Neural cell (in vitro differentiated cells): ENCODE measurements at regions not wholly inside any gene's neighbourhood (a gene's known extent, or its start where the extent isn't known, plus 50 kb on each side); places are given as distances from the start of the nearest gene placed in this dataset.

Experiments used
- H2AFZ ChIP-seq: fragments of 200-600, 300-800 bp; sonication (generic), shearing (Covaris generic); 2 replicates; pipeline ENCODE4 v1.6.0; 2014; ENCODE audit warnings: low read depth, mild to moderate bottlenecking, antibody characterized with exemption, low read length, moderate library complexity
- H3F3A ChIP-seq: fragments of 200-600 bp; shearing (Covaris generic); 2 replicates; pipeline ENCODE4 v1.6.1; 2016; ENCODE audit warnings: mild to moderate bottlenecking, moderate library complexity, mixed read lengths, antibody characterized with exemption, low read length; ENCODE audit not compliant: insufficient read depth, poor library complexity, severe bottlenecking
- H3K27ac ChIP-seq: fragments of 200-600, 300-800 bp; sonication (generic), shearing (Covaris generic); 2 replicates; pipeline ENCODE4 v1.5.1; 2014; ENCODE audit warnings: mild to moderate bottlenecking, low read length, moderate library complexity
- H3K27me3 ChIP-seq: fragments of 300-800, 200-600 bp; sonication (generic), shearing (Covaris generic); 2 replicates; pipeline ENCODE4 v1.6.0; 2014; ENCODE audit warnings: mild to moderate bottlenecking, low read depth, low read length, moderate library complexity; ENCODE audit not compliant: insufficient read depth
- H3K36me3 ChIP-seq: fragments of 300-800, 200-600 bp; sonication (generic), shearing (Covaris generic); 2 replicates; pipeline ENCODE4 v1.5.1; 2014; ENCODE audit warnings: mild to moderate bottlenecking, antibody characterized with exemption, low read length, moderate library complexity; ENCODE audit not compliant: insufficient read depth
- H3K4me2 ChIP-seq: fragments of 300-800, 200-600 bp; sonication (generic), shearing (Covaris generic); 2 replicates; pipeline ENCODE4 v1.6.0; 2014; ENCODE audit warnings: mild to moderate bottlenecking, low read length
- H3K4me3 ChIP-seq: fragments of 300-800, 200-600 bp; sonication (generic), shearing (Covaris generic); 2 replicates; pipeline ENCODE4 v1.5.1; 2014; ENCODE audit warnings: mild to moderate bottlenecking, low read length, moderate library complexity
- H3K79me2 ChIP-seq: fragments of 200-600 bp; shearing (Covaris generic); replicated peaks from 2 replicates; pipeline ENCODE4 v1.6.0; 2014; ENCODE audit warnings: mild to moderate bottlenecking, low read length, moderate library complexity; ENCODE audit not compliant: insufficient read depth
- H3K9ac ChIP-seq: fragments of 300-800, 200-600 bp; sonication (generic), shearing (Covaris generic); 2 replicates; pipeline ENCODE4 v1.6.1; 2016; ENCODE audit warnings: mild to moderate bottlenecking, low read length, mixed read lengths
- H3K9me2 ChIP-seq: fragments of 200-600 bp; shearing (Covaris generic); 2 replicates; pipeline ENCODE4 v1.6.1; 2016; ENCODE audit warnings: mild to moderate bottlenecking, low read length, mixed read lengths; ENCODE audit not compliant: insufficient read depth
- H3K9me3 ChIP-seq: fragments of 200-600, 300-800 bp; sonication (generic), shearing (Covaris generic); 2 replicates; pipeline ENCODE4 v1.6.1; 2016; ENCODE audit warnings: mild to moderate bottlenecking, mixed run types, low read length, moderate library complexity, mixed read lengths
- H4K20me1 ChIP-seq: fragments of 200-600 bp; shearing (Covaris generic); 2 replicates; pipeline ENCODE4 v1.6.1; 2016; ENCODE audit warnings: mild to moderate bottlenecking, mixed run types; ENCODE audit not compliant: insufficient read depth
- EP300 ChIP-seq: fragments of 450-650 bp; conservative IDR thresholded peaks from 2 replicates; pipeline ENCODE4 v1.6.1; 2014; ENCODE audit warnings: antibody characterized with exemption, mild to moderate bottlenecking, moderate library complexity; ENCODE audit not compliant: poor library complexity, severe bottlenecking
- EZH2 ChIP-seq: fragments of 200-600, 300-800 bp; shearing (Covaris generic), sonication (generic); IDR thresholded peaks from 2 replicates; pipeline ENCODE4 v1.6.1; 2014; ENCODE audit warnings: antibody characterized with exemption, low read length, borderline replicate concordance, mild to moderate bottlenecking; ENCODE audit not compliant: insufficient read depth, poor library complexity, severe bottlenecking
- MXI1 ChIP-seq: fragments of 450-650 bp; conservative IDR thresholded peaks from 2 replicates; pipeline ENCODE4 v1.6.1; 2014; ENCODE audit warnings: antibody characterized with exemption, mild to moderate bottlenecking; ENCODE audit not compliant: poor library complexity, severe bottlenecking
- POLR2AphosphoS5 ChIP-seq: IDR thresholded peaks from 2 replicates; pipeline ENCODE4 v1.6.1; 2012
- RAD21 ChIP-seq: fragments of 450-650 bp; conservative IDR thresholded peaks from 2 replicates; pipeline ENCODE4 v1.6.1; 2014; ENCODE audit warnings: antibody characterized with exemption, mild to moderate bottlenecking, moderate library complexity
- REST ChIP-seq: IDR thresholded peaks from 2 replicates; pipeline ENCODE4 v1.6.1; 2012; ENCODE audit warnings: borderline replicate concordance
- SMC3 ChIP-seq: fragments of 450-650 bp; conservative IDR thresholded peaks from 2 replicates; pipeline ENCODE4 v1.6.1; 2014; ENCODE audit warnings: antibody characterized with exemption, mild to moderate bottlenecking, moderate library complexity; ENCODE audit not compliant: poor library complexity
- TAF1 ChIP-seq: IDR thresholded peaks from 2 replicates; pipeline ENCODE4 v1.6.1; 2012; ENCODE audit warnings: low read depth
- TF ChIP-seq, protein P1 (sequence below): fragments of 450-650 bp; IDR thresholded peaks from 2 replicates; pipeline ENCODE4 v1.5.1; 2014; ENCODE audit warnings: antibody characterized with exemption, mild to moderate bottlenecking, moderate library complexity; ENCODE audit not compliant: poor library complexity, severe bottlenecking

DNA sequence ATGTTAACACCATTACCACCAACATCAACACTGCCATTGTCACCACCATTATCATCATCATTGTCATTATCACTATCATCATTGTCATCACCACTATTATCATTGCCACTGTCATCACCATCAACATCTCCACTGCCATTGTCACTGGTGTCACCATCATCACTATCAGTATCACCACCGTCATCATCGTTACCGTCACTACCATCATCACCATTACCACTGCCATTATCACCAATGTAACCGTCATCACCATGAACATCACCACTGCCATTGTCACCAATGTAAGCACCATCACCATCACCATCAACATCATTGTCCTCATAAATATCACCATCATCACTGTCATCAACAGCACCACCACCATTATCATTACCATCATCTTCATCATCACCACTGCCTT lies 633.2 kb upstream of the EEF2KMT start:
- H3K27me3 ChIP-seq = no peaks in the 10 kb centered on the region
- no peaks in the 10 kb centered on the region for H3F3A ChIP-seq
- H4K20me1 ChIP-seq = no peaks in the 10 kb centered on the region
- no peak overlapping the region for H2AFZ ChIP-seq
- TF ChIP-seq EP300 = no peak
- no peak overlapping the region for H3K4me3 ChIP-seq
- H3K79me2 ChIP-seq = no peaks in the 10 kb centered on the region
- H3K9ac ChIP-seq = no peak overlapping the region
- H3K9me2 ChIP-seq = no peaks in the 10 kb centered on the region
- no peak overlapping the region for H3K4me2 ChIP-seq
- H3K27ac ChIP-seq = no peak overlapping the region
- no peaks in the 10 kb centered on the region for H3K9me3 ChIP-seq
- H3K36me3 ChIP-seq = no peaks in the 10 kb centered on the region

GRCh38 chr16:5722116-5722619 lies 624.6 kb upstream of the EEF2KMT start:
- Histone ChIP-seq H3K4me2 (no peak overlapping the region), H3K9me2 (no peaks in the 10 kb centered on the region), H3K9me3 (no peaks in the 10 kb centered on the region), H3K4me3 (no peak overlapping the region), H3K79me2 (no peaks in the 10 kb centered on the region), H3K36me3 (no peaks in the 10 kb centered on the region), H3K27ac (no peak overlapping the region), H3F3A (no peaks in the 10 kb centered on the region), H2AFZ (no peak overlapping the region), H3K27me3 (no peaks in the 10 kb centered on the region), H4K20me1 (no peaks in the 10 kb centered on the region), H3K9ac (no peak overlapping the region)
- no peak for TF ChIP-seq TAF1
- no peak for TF ChIP-seq REST

- no peak overlapping the region for H2AFZ ChIP-seq
- H3K4me3 ChIP-seq = no peak overlapping the region
- H3K27ac ChIP-seq = no peak overlapping the region
- H3F3A ChIP-seq = no peaks in the 10 kb centered on the region
- H3K36me3 ChIP-seq = no peaks in the 10 kb centered on the region
- H3K9me3 ChIP-seq = no peaks in the 10 kb centered on the region
- H3K4me2 ChIP-seq = no peak overlapping the region
- no peaks in the 10 kb centered on the region for H3K79me2 ChIP-seq
- TF ChIP-seq RAD21 (no peak), MXI1 (no peak), TAF1 (no peak), REST (no peak), EZH2 (no peak), EP300 (no peak), SMC3 (no peak), POLR2AphosphoS5 (no peak)
- TF ChIP-seq, protein P1, sequence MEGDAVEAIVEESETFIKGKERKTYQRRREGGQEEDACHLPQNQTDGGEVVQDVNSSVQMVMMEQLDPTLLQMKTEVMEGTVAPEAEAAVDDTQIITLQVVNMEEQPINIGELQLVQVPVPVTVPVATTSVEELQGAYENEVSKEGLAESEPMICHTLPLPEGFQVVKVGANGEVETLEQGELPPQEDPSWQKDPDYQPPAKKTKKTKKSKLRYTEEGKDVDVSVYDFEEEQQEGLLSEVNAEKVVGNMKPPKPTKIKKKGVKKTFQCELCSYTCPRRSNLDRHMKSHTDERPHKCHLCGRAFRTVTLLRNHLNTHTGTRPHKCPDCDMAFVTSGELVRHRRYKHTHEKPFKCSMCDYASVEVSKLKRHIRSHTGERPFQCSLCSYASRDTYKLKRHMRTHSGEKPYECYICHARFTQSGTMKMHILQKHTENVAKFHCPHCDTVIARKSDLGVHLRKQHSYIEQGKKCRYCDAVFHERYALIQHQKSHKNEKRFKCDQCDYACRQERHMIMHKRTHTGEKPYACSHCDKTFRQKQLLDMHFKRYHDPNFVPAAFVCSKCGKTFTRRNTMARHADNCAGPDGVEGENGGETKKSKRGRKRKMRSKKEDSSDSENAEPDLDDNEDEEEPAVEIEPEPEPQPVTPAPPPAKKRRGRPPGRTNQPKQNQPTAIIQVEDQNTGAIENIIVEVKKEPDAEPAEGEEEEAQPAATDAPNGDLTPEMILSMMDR = no peak
- no peak overlapping the region for H3K9ac ChIP-seq
- H3K27me3 ChIP-seq = no peaks in the 10 kb centered on the region
- no peaks in the 10 kb centered on the region for H4K20me1 ChIP-seq
- no peaks in the 10 kb centered on the region for H3K9me2 ChIP-seq
Observed at GRCh38 chr16:5715155-5715554, 617.6 kb upstream of the EEF2KMT start.
